ENCODE measurements at regions not wholly inside any gene's neighbourhood (a gene's known extent, or its start where the extent isn't known, plus 50 kb on each side); places are given as distances from the start of the nearest gene placed in this dataset.

DNA sequence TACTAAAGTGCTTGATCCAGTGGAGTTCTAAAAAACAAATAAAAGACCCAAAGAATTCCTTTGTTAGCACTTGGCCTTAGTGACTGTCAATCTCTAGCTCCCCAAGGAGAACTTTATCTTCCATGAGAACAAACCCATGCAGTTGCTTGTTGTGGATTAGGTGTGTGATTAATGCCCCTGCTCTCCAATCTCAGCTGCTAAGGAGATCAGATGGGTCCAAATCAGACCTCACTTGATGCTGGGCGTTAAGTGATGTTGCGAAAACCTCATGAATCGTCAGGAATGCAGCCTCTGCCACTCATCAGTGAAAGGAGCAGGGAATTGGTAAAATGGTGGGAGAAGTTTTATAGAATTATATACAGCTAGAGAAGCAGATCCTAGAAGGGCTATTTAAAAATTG lies 133.7 kb downstream of the DMAC1 start:
- TF ChIP-seq POLR2A (IDR thresholded peaks at IDR 0.05; ENCODE audit: low read length) (no peak), GATA1 (IDR thresholded peaks at IDR 0.05; ENCODE audit: low read depth, low read length) (no peak)
